HL-60 (cell line): ENCODE measurements at regions not wholly inside any gene's neighbourhood (a gene's known extent, or its start where the extent isn't known, plus 50 kb on each side); places are given as distances from the start of the nearest gene placed in this dataset.

Experiments used
- DNase-seq, 2 experiments: peaks; one replicate each; pipeline ENCODE4 v3.0.0-alpha.2; 2010 to 2020; ENCODE audit warnings: low read depth in 1 of 2, low spot score in 1 of 2
- H3K27ac ChIP-seq: fragments of 250-450 bp; sonication (Bioruptor Pico); replicated peaks from 2 replicates; pipeline ENCODE4 v1.5.1; 2020; ENCODE audit warnings: mild to moderate bottlenecking, moderate library complexity
- H3K27me3 ChIP-seq: fragments of 250-450 bp; sonication (Bioruptor Pico); 2 replicates; pipeline ENCODE4 v1.5.1; 2021; ENCODE audit warnings: mild to moderate bottlenecking, moderate library complexity; ENCODE audit not compliant: insufficient read depth, poor library complexity, severe bottlenecking
- H3K4me3 ChIP-seq: replicated peaks from 2 replicates; pipeline ENCODE4 v1.5.1; 2011; ENCODE audit warnings: mild to moderate bottlenecking, control low read depth, low read length; ENCODE audit not compliant: insufficient read depth
- GABPA ChIP-seq: IDR thresholded peaks from 2 replicates; pipeline ENCODE4 v1.6.1; 2012; ENCODE audit warnings: low read depth
- POLR2AphosphoS5 ChIP-seq: IDR thresholded peaks from 2 replicates; pipeline ENCODE4 v1.6.1; 2012; ENCODE audit warnings: low read depth
- SPI1 ChIP-seq: IDR thresholded peaks from 2 replicates; pipeline ENCODE4 v1.6.1; 2012; ENCODE audit warnings: low read depth, mild to moderate bottlenecking, borderline replicate concordance
- TF ChIP-seq, protein P1 (sequence below): IDR thresholded peaks from one replicate; pipeline ENCODE4 v1.5.1; 2011; ENCODE audit warnings: low read length, control low read depth, inconsistent platforms; ENCODE audit not compliant: insufficient read depth
- TF ChIP-seq, protein P2 (sequence below): IDR thresholded peaks from 2 replicates; pipeline ENCODE4 v1.6.1; 2012; ENCODE audit warnings: low read depth; ENCODE audit not compliant: insufficient replicate concordance

DNA sequence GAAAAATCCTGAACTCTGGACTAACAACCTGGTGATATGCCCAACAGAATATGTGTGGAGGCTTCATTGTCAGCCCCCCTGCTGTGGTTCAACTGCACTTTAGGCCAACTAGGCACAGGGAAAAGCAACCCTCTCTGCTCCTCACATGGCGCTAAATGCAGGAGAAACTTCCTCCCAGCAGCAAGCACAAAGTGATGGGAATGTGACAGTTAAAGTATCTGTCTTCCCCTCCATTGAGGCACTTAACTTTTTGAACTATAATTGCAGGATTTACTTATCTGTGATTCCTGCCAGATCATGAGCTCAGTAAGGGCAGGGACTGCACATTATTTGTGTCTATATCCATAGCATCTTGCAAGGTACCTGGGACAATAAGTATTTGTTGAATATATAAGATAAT lies 981.2 kb upstream of the KLHL29 start:
- H3K4me3 ChIP-seq, result no peak overlapping the region
- TF ChIP-seq, protein P1, sequence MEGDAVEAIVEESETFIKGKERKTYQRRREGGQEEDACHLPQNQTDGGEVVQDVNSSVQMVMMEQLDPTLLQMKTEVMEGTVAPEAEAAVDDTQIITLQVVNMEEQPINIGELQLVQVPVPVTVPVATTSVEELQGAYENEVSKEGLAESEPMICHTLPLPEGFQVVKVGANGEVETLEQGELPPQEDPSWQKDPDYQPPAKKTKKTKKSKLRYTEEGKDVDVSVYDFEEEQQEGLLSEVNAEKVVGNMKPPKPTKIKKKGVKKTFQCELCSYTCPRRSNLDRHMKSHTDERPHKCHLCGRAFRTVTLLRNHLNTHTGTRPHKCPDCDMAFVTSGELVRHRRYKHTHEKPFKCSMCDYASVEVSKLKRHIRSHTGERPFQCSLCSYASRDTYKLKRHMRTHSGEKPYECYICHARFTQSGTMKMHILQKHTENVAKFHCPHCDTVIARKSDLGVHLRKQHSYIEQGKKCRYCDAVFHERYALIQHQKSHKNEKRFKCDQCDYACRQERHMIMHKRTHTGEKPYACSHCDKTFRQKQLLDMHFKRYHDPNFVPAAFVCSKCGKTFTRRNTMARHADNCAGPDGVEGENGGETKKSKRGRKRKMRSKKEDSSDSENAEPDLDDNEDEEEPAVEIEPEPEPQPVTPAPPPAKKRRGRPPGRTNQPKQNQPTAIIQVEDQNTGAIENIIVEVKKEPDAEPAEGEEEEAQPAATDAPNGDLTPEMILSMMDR, result no peak
- TF ChIP-seq GABPA (no peak), SPI1 (no peak), POLR2AphosphoS5 (no peak)
- TF ChIP-seq, protein P2, sequence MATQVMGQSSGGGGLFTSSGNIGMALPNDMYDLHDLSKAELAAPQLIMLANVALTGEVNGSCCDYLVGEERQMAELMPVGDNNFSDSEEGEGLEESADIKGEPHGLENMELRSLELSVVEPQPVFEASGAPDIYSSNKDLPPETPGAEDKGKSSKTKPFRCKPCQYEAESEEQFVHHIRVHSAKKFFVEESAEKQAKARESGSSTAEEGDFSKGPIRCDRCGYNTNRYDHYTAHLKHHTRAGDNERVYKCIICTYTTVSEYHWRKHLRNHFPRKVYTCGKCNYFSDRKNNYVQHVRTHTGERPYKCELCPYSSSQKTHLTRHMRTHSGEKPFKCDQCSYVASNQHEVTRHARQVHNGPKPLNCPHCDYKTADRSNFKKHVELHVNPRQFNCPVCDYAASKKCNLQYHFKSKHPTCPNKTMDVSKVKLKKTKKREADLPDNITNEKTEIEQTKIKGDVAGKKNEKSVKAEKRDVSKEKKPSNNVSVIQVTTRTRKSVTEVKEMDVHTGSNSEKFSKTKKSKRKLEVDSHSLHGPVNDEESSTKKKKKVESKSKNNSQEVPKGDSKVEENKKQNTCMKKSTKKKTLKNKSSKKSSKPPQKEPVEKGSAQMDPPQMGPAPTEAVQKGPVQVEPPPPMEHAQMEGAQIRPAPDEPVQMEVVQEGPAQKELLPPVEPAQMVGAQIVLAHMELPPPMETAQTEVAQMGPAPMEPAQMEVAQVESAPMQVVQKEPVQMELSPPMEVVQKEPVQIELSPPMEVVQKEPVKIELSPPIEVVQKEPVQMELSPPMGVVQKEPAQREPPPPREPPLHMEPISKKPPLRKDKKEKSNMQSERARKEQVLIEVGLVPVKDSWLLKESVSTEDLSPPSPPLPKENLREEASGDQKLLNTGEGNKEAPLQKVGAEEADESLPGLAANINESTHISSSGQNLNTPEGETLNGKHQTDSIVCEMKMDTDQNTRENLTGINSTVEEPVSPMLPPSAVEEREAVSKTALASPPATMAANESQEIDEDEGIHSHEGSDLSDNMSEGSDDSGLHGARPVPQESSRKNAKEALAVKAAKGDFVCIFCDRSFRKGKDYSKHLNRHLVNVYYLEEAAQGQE, result no peak
- no peak overlapping the region for H3K27ac ChIP-seq
- DNase-seq, result no peak
- no peaks in the 10 kb centered on the region for H3K27me3 ChIP-seq

DNA sequence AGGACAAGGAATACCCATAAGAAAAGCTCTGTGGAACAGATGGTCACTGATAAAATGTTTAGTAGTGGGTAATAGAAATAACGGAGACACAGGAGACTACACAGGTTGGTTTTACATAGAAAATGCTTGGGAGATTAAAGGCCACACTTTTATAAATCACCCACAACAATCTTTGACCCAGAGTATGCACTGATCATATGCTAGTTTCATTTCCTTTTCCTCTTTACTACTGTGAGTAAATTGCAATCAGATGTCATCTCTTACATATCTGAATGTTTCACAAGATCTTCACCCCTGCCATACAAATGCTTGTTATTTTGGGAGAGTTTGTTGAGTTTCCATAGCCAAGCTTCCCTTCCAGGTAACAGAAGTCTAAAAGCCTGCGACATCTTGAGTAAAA lies 978.4 kb upstream of the KLHL29 start:
- Histone ChIP-seq H3K27me3 (no peaks in the 10 kb centered on the region), H3K4me3 (no peak overlapping the region), H3K27ac (no peak overlapping the region)
- TF ChIP-seq, protein P1, result no peak
- TF ChIP-seq, protein P2, result no peak
- TF ChIP-seq POLR2AphosphoS5 (no peak), GABPA (no peak)
- DNase-seq, result no peak

DNA sequence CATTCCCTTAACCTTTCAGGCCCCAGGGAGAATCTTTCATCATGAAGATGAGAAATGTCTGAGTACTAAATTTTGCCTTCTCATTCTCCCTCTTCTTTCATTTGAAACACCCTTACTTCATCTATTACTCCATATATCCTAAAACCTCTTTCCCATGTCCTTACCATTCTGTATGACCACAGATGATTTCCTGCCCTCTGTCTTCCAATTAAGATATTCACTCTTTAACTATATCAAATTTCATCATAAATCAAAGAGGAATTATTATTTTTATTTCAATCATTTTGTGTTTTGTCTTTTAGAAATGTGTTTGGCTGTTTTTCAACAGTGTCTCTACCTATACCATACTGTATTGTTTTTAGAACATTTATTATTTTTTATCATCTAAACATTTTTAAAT lies 964.9 kb upstream of the KLHL29 start:
- Histone ChIP-seq H3K27ac (no peak overlapping the region), H3K27me3 (no peaks in the 10 kb centered on the region), H3K4me3 (no peak overlapping the region)
- TF ChIP-seq, protein P2, result no peak
- no peak for TF ChIP-seq SPI1
- TF ChIP-seq, protein P1, result no peak
- no peak for TF ChIP-seq GABPA
- DNase-seq, result no peak
